Activated CD4-positive, alpha-beta T cell treated with anti-CD3 and anti-CD28 coated beads for 36 hours (primary cell): ENCODE measurements at regions not wholly inside any gene's neighbourhood (a gene's known extent, or its start where the extent isn't known, plus 50 kb on each side); places are given as distances from the start of the nearest gene placed in this dataset.
"Not testable (repeated sequence)": the region's sequence is repeated elsewhere in the genome, so short reads cannot be mapped to it uniquely, and the experiment has no call there.

ENCODE experiments used
- ATAC-seq: fragments of 200-7000 bp; cut with Tn5 transposase; one replicate; pipeline ENCODE4 v1.10.0; 2021; ENCODE audit warnings: mild to moderate bottlenecking, moderate library complexity
- CTCF ChIA-PET: fragments of 350-600 bp; sonication (Branson Sonifier 250); formaldehyde crosslinking; loops from one replicate; lab custom pipeline; 2021; ENCODE audit warnings: antibody characterized with exemption; lab: Charles Lee
- POLR2A ChIA-PET: fragments of 350-600 bp; sonication (Branson Sonifier 250); formaldehyde crosslinking; loops from one replicate; lab custom pipeline; 2021; ENCODE audit warnings: antibody characterized with exemption, inconsistent platforms; lab: Charles Lee
- DNase-seq: peaks from one replicate; pipeline ENCODE4 v3.0.0-alpha.2; 2020
- H3K27ac Mint-ChIP-seq: one replicate; pipeline ENCODE4 v1.8.0; 2021; ENCODE audit warnings: mixed read lengths
- H3K27me3 Mint-ChIP-seq: one replicate; pipeline ENCODE4 v1.8.0; 2021; ENCODE audit warnings: mixed read lengths
- H3K36me3 Mint-ChIP-seq: one replicate; pipeline ENCODE4 v1.8.0; 2021; ENCODE audit warnings: low read depth, mixed read lengths
- H3K4me1 Mint-ChIP-seq: one replicate; pipeline ENCODE4 v1.8.0; 2021; ENCODE audit warnings: mixed read lengths
- H3K4me3 Mint-ChIP-seq: one replicate; pipeline ENCODE4 v1.8.0; 2021; ENCODE audit warnings: mild to moderate bottlenecking, moderate library complexity, mixed read lengths
- H3K9me3 Mint-ChIP-seq: one replicate; pipeline ENCODE4 v1.8.0; 2021; ENCODE audit warnings: low read depth, mixed read lengths
- intact Hi-C, 2 experiments: fragments of 100-400 bp; cut with DNase I in 1 of 2; cut with micrococcal nuclease in 1 of 2; formaldehyde crosslinking; loops; one replicate each; pipeline versions ENCODE4 v1.14.2 to v1.15.1; 2022 to 2024; cut with DNase I, micrococcal nuclease

DNA sequence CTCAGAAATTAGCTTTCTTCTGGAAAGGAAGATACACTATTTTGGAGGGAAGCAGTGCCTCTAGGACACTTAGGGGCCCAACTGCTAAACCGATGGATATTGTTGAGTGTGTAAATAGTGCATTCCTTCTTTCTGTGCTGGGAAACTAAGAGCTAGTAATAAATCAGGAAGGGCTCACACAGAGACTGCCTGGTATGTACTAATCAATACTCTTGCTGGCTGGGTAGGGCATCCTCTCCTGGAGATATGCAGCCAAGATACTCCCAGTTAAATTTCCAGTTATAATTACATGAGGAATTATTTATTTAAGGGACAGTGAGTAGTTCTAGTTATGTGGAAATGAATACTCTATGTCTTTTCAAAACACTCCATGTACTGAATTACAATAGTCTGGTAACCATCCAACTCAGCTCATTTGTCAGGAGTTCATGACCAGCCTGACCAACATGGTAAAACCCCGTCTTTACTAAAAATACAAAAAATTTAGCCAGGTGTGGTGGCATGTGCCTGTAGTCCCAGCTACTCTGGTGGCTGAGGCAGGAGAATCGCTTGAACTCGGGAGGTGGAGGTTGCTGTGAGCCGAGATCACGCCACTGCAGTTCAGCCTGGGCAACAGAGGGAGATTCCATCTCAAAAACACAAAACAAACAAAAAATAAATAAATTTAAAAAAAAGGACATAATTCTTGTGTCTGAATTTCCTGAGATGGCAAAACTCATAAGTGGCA, 100.0 kb downstream of the OR2B2 start:
- H3K4me1 Mint-ChIP-seq, result peaks cover 44% of the 10 kb centered on the region
- peak overlapping the region; percentile 26 for H3K4me3 Mint-ChIP-seq

DNA sequence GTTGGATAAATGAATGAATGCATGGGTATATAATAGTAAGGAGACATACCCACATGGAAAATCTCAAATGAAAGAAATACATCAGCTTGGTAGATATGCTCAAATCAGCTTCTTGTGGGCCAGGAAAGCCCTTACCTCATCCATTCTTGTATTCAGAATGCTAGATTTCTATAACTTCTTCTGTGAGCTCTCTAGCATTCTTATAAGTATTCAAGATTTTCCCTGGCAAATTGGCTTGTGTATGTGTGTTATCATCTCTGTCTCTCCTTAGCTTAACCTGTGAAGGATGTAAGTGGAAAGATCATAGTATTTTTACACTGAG, 100.8 kb downstream of the OR2B2 start:
- Mint-ChIP-seq H3K9me3 (no peaks in the 10 kb centered on the region), H3K27ac (peak overlapping the region; percentile 95), H3K27me3 (no peaks in the 10 kb centered on the region), H3K4me3 (peak overlapping the region; percentile 86), H3K4me1 (peaks cover 52% of the 10 kb centered on the region), H3K36me3 (peaks cover 10% of the 10 kb centered on the region)
- no peak for DNase-seq
- ATAC-seq, result no peak
- intact Hi-C loops, result loop anchor here (5.0 kb wide), 3 partner anchors 1689 to 1779 kb away; a partner anchor contains a TSS
- POLR2A ChIA-PET, result interaction anchor here (1.1 to 10.5 kb wide), 6 partner anchors 13 to 678 kb away, joined by 3 to 202 read pairs (median 73); a partner anchor contains a TSS
- CTCF ChIA-PET, result interaction anchor here (0.5 to 6.3 kb wide), 7 partner anchors 12 to 84 kb away, joined by 3 to 53 read pairs (median 4); a partner anchor contains a TSS

More for the DNA sequence above, 100.0 kb downstream of the OR2B2 start:
- Mint-ChIP-seq H3K27ac (no peak overlapping the region), H3K36me3 (peaks cover 10% of the 10 kb centered on the region), H3K27me3 (no peaks in the 10 kb centered on the region), H3K9me3 (no peaks in the 10 kb centered on the region)
- ChIA-PET CTCF (interaction anchor here (0.5 to 6.3 kb wide), 8 partner anchors 11 to 223 kb away, joined by 3 to 53 read pairs (median 4); a partner anchor contains a TSS), POLR2A (interaction anchor here (0.8 to 10.5 kb wide), 6 partner anchors 24 to 679 kb away, joined by 3 to 202 read pairs (median 73); a partner anchor contains a TSS)
- intact Hi-C loops, result loop anchor here (5.0 kb wide), 3 partner anchors 1690 to 1780 kb away; a partner anchor contains a TSS
- DNase-seq, result no peak
- ATAC-seq, result no peak

DNA sequence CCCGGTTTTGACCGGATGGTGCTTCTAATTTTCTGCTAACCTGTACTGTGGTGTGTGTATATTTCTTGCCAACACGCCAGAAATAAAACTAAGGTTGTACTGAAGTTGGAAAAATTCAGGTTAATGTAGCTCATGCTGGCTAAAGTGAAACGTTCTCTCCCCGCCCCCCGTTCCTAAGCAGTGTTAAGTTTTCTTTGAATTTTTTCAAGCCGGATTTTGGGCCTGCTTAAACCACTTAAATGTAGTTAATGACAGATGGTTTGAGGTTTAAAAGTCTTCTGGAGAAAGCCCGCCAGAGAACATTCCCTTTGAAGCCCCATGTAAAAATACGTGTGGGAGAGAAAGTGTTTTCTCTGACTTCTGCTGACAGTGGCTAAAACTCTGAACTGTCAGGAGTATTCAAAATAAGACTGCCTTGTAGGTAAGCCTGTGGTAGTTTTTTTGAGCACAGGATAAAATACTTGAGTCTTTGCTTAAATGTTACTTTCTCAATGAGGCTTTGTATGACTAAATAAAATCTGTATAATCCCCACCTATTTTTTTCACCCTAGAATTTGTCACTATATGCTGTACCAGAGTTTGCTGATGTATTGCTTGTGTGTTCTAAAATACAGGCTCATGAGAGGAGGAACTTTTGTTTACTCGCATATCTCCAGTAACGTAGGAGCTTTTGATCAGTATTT, 101.3 kb downstream of the OR2B2 start:
- no peak for ATAC-seq
- Mint-ChIP-seq H3K36me3 (peaks cover 10% of the 10 kb centered on the region), H3K9me3 (no peaks in the 10 kb centered on the region), H3K4me3 (peak overlapping the region; percentile 86), H3K4me1 (peaks cover 52% of the 10 kb centered on the region), H3K27me3 (no peaks in the 10 kb centered on the region), H3K27ac (peak overlapping the region; percentile 95)
- ChIA-PET CTCF (interaction anchor here (0.7 to 6.3 kb wide), 8 partner anchors 11 to 341 kb away, joined by 3 to 53 read pairs (median 6); a partner anchor contains a TSS), POLR2A (interaction anchor here (1.1 to 10.5 kb wide), 11 partner anchors 14 to 1767 kb away, joined by 3 to 202 read pairs (median 37); a partner anchor contains a TSS)
- intact Hi-C loops, result loop anchor here (1.0 to 5.0 kb wide), 9 partner anchors 27 to 1779 kb away; a partner anchor contains a TSS
- peak; percentile 49 for DNase-seq

DNA sequence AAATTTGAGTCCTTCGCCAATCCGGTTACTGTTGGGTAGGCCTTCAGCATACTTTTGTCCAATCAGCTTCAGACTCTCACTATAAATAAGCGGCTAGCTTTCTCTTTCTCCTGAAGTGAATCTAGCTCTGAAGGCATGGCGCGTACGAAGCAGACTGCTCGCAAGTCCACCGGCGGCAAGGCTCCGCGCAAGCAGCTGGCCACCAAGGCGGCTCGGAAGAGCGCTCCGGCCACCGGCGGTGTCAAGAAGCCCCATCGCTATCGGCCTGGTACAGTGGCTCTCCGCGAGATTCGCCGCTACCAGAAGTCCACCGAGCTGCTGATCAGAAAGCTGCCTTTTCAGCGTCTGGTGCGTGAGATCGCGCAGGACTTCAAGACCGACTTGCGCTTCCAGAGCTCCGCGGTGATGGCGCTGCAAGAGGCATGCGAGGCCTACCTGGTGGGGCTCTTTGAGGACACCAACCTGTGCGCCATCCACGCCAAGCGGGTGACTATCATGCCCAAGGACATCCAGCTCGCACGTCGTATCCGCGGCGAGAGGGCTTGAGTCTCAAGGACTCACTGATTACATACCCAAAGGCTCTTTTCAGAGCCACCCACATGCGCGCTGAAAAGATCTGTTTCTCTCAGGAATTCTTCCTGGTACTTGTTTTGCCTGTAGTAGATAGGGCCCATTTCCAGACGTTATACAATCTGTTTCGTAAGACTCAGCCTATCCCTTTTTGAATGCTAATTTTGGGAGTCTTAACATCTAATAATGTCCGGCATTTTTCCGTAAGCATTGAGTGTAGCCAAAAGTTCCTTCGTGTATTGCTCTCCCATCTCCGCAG, 102.0 kb downstream of the OR2B2 start:
- Mint-ChIP-seq H3K36me3 (peaks cover 10% of the 10 kb centered on the region), H3K27ac (peak overlapping the region; percentile 95), H3K4me3 (peak overlapping the region; percentile 86), H3K9me3 (no peaks in the 10 kb centered on the region), H3K4me1 (peaks cover 49% of the 10 kb centered on the region), H3K27me3 (no peaks in the 10 kb centered on the region)
- POLR2A ChIA-PET, result interaction anchor here (0.6 to 10.5 kb wide), 24 partner anchors 9 to 1766 kb away, joined by 3 to 202 read pairs (median 4); a partner anchor contains a TSS
- ATAC-seq (peak; percentile 33), DNase-seq (peak; percentile 83)
- intact Hi-C loops, result loop anchor here (1.0 to 5.0 kb wide), 11 partner anchors 28 to 1778 kb away; a partner anchor contains a TSS
- CTCF ChIA-PET, result interaction anchor here (0.6 to 6.3 kb wide), 14 partner anchors 12 to 606 kb away, joined by 3 to 53 read pairs (median 4); a partner anchor contains a TSS

DNA sequence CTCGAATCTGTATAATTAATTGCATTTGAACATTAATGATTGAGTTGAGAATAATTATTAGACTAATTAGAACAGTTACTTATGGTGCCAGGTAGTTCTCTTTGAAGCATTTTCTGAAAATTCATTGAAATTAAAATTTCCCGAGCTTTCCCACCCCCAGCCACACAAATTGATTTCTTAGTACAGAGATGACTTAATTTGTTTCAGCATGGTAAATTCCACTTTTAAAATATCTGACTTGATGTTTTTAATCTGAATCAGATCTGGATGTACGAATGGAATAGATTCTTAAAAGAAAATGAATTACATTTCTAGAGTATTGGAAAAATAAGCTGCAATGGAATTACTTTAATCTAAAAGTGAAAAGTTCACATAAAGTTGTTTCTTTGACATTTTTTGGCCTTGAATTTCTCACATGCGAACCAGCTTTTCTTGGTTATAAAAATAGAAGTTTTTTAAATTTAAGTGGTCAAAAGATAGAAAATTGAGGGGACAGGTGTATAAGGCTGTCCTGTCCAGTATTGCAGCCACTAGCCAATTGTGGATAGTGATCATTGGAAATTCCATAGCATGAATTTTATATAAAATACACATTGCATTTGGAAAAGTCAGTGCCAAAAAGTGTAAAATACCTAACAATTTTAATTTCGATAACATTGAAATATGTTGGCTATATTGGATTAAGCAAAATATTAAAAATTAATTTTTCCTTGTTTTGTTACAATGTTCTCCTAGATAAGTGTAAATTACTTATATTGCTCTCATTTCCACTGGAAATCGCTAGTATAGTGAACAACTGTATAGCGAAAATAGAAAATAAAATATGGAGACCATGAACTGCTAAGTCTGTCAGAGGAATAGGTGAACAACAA, 102.9 kb downstream of the OR2B2 start:
- ChIA-PET CTCF (interaction anchor here (0.6 to 6.3 kb wide), 15 partner anchors 13 to 605 kb away, joined by 3 to 53 read pairs (median 4); a partner anchor contains a TSS), POLR2A (interaction anchor here (0.6 to 10.5 kb wide), 26 partner anchors 10 to 1766 kb away, joined by 3 to 202 read pairs (median 4); a partner anchor contains a TSS)
- Mint-ChIP-seq H3K36me3 (peaks cover 8% of the 10 kb centered on the region), H3K27ac (peak overlapping the region; percentile 95), H3K4me3 (peak overlapping the region; percentile 86), H3K27me3 (no peaks in the 10 kb centered on the region), H3K4me1 (peaks cover 44% of the 10 kb centered on the region), H3K9me3 (no peaks in the 10 kb centered on the region)
- intact Hi-C loops, result loop anchor here in 1 of 2 experiments (2.0 to 5.0 kb wide), 2 partner anchors 327 to 1537 kb away; a partner anchor contains a TSS
- no peak for DNase-seq
- no peak for ATAC-seq

DNA sequence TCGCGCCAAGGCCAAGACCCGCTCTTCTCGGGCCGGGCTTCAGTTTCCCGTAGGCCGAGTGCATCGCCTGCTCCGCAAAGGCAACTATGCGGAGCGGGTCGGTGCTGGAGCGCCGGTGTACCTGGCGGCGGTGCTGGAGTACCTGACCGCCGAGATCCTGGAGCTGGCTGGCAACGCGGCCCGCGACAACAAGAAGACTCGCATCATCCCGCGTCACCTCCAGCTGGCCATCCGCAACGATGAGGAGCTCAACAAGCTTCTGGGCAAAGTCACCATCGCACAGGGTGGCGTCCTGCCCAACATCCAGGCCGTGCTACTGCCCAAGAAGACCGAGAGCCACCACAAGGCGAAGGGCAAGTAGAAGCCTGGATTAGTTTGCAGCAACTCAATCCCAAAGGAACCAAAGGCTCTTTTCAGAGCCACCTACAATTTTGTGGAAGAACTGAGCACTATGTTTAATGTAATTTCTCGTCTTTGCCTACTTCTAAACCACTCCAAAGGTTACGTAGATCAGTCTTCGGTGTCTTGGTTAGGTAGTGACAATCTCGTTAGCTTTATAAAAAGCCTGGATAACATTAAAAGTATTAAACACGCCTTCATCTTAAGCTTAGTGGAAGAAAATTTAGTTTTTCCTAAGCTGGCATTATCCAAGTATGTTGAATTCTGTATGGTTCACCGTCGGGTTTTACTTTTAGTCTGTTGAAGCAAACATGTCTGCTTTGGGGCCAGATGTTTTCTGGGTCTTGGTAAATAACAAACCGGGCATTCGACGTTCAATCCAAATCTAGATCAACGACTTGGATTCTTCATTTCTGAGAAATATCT, 103.7 kb downstream of the OR2B2 start:
- Mint-ChIP-seq H3K4me3 (peak overlapping the region; percentile 77), H3K4me1 (peaks cover 37% of the 10 kb centered on the region)

DNA sequence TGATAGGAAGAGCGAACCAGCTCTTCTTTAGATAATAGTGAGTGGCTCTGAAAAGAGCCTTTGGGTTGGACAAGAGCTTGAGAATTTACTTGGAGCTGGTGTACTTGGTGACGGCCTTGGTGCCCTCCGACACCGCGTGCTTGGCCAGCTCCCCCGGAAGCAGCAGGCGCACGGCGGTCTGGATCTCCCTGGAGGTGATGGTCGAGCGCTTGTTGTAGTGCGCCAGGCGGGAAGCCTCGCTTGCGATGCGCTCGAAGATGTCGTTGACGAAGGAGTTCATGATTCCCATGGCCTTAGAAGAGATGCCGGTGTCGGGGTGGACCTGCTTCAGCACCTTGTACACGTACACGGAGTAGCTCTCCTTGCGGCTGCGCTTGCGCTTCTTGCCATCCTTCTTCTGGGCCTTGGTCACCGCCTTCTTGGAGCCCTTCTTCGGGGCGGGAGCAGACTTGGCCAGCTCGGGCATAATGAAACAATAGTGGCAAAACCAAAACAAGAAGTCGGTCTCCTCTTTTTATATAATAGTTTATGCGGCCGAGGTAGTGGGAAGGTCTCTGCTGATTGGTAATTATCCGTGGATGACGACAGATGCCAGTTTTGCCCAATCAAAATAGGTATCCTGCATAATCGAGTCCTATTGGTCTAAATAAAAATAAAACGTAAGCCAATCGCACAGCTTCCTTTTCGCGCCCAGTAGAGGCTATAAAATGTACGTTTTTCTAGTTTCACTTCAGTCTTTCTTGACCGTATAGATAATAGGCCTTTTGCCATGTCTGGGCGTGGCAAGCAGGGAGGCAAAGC, 104.6 kb downstream of the OR2B2 start:
- H3K4me1 Mint-ChIP-seq, result peaks cover 33% of the 10 kb centered on the region
- not testable (repeated sequence) for H3K27me3 Mint-ChIP-seq, H3K9me3 Mint-ChIP-seq, H3K36me3 Mint-ChIP-seq
- ATAC-seq (peak; percentile 69), DNase-seq (peak; percentile 83)
- intact Hi-C loops, result loop anchor here (1.0 to 5.0 kb wide), 6 partner anchors 54 to 1535 kb away; a partner anchor contains a TSS
- ChIA-PET CTCF (interaction anchor here (0.6 to 6.3 kb wide), 10 partner anchors 12 to 1544 kb away, joined by 3 to 53 read pairs (median 4); a partner anchor contains a TSS), POLR2A (interaction anchor here (0.6 to 10.5 kb wide), 25 partner anchors 11 to 1788 kb away, joined by 3 to 202 read pairs (median 4); partner anchors contain the start of gene ZNF184)
- peak overlapping the region; percentile 93 for H3K27ac Mint-ChIP-seq
- H3K4me3 Mint-ChIP-seq, result peak overlapping the region; percentile 77

More for the DNA sequence above, 103.7 kb downstream of the OR2B2 start:
- intact Hi-C loops, result loop anchor here (1.0 to 5.0 kb wide), 4 partner anchors 328 to 1536 kb away; a partner anchor contains a TSS
- ChIA-PET CTCF (interaction anchor here (0.7 to 6.3 kb wide), 9 partner anchors 14 to 1544 kb away, joined by 3 to 53 read pairs (median 4); a partner anchor contains a TSS), POLR2A (interaction anchor here (0.6 to 10.5 kb wide), 22 partner anchors 12 to 1788 kb away, joined by 3 to 202 read pairs (median 4); partner anchors contain the start of gene ZNF184)
- ATAC-seq (peak; percentile 0), DNase-seq (peak; percentile 54)
- H3K36me3 Mint-ChIP-seq, H3K27me3 Mint-ChIP-seq, H3K9me3 Mint-ChIP-seq: not testable (repeated sequence)
- peak overlapping the region; percentile 93 for H3K27ac Mint-ChIP-seq

DNA sequence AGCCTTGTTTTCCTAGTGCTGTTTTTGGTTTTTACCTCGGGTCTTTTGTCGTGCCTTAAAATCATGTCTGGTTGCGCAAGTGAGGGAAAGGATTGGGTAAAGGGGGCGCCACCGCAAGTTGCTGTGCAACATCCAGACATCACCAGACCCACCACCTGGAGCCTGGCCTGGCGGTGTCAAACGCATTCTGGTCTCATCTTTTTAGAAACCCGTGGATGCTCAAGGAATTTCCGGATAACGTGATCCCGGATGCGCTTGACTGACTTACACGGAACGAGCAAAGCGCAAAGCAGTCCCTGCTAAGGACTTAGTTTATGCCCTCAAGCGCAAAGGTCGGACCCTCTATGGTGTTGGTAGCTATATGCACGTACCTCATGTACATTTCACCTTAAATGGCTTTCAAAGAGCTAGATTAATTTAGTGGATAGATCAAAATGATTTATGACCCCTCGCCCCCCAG, 105.2 kb downstream of the OR2B2 start:
- Mint-ChIP-seq H3K27me3 (no peaks in the 10 kb centered on the region), H3K27ac (peak overlapping the region; percentile 92), H3K9me3 (no peaks in the 10 kb centered on the region), H3K36me3 (peaks cover 6% of the 10 kb centered on the region), H3K4me1 (peaks cover 33% of the 10 kb centered on the region), H3K4me3 (peak overlapping the region; percentile 77)
- no peak for ATAC-seq
- ChIA-PET POLR2A (interaction anchor here (0.7 to 10.5 kb wide), 15 partner anchors 10 to 1619 kb away, joined by 3 to 202 read pairs (median 21); a partner anchor contains a TSS), CTCF (interaction anchor here (0.6 to 6.3 kb wide), 7 partner anchors 11 to 673 kb away, joined by 3 to 53 read pairs (median 4); a partner anchor contains a TSS)
- intact Hi-C loops, result loop anchor here in 1 of 2 experiments (1.0 to 5.0 kb wide), 3 partner anchors 54 to 1535 kb away; a partner anchor contains a TSS
- DNase-seq, result peak; percentile 62
